RWPE2 (cell line): ENCODE measurements at regions not wholly inside any gene's neighbourhood (a gene's known extent, or its start where the extent isn't known, plus 50 kb on each side); places are given as distances from the start of the nearest gene placed in this dataset.
A peak's percentile ranks its signal among the peaks of the same experiment; 100 is the strongest.

Experiments used
- ATAC-seq: fragments of 200-7000 bp; cut with Tn5 transposase; 3 replicates; pipeline ENCODE4 v1.9.1; 2021; ENCODE audit warnings: low read depth
- DNase-seq: peaks from one replicate; pipeline ENCODE4 v3.0.0-alpha.2; 2020; ENCODE audit warnings: low spot score
- H3K27ac ChIP-seq: fragments of 450-650 bp; 2 replicates; pipeline ENCODE4 v1.5.1; 2017; ENCODE audit warnings: mild to moderate bottlenecking; ENCODE audit not compliant: poor library complexity, severe bottlenecking
- H3K27me3 ChIP-seq: fragments of 250-450 bp; sonication (Bioruptor Pico); 2 replicates; pipeline ENCODE4 v1.5.1; 2021; ENCODE audit warnings: mild to moderate bottlenecking, moderate library complexity; ENCODE audit not compliant: insufficient read depth, poor library complexity, severe bottlenecking
- H3K36me3 ChIP-seq: fragments of 250-450 bp; sonication (Bioruptor Pico); 2 replicates; pipeline ENCODE4 v1.5.1; 2020; ENCODE audit warnings: low read depth, mild to moderate bottlenecking, moderate library complexity
- H3K4me1 ChIP-seq: fragments of 250-450 bp; sonication (Bioruptor Pico); 2 replicates; pipeline ENCODE4 v1.5.1; 2021; ENCODE audit warnings: mild to moderate bottlenecking, moderate library complexity; ENCODE audit not compliant: insufficient read depth, poor library complexity, severe bottlenecking
- H3K4me3 ChIP-seq: fragments of 250-450 bp; sonication (Bioruptor Pico); 2 replicates; pipeline ENCODE4 v1.5.1; 2021; ENCODE audit warnings: mild to moderate bottlenecking, moderate library complexity; ENCODE audit not compliant: severe bottlenecking
- H3K9me3 ChIP-seq: fragments of 250-450 bp; sonication (Bioruptor Pico); 2 replicates; pipeline ENCODE4 v1.5.1; 2021; ENCODE audit warnings: mild to moderate bottlenecking, moderate library complexity; ENCODE audit not compliant: severe bottlenecking
- TF ChIP-seq, protein P1 (sequence below): fragments of 450-650 bp; IDR thresholded peaks from one replicate; pipeline ENCODE4 v1.5.1; 2017; ENCODE audit warnings: mild to moderate bottlenecking, moderate library complexity; ENCODE audit not compliant: poor library complexity, severe bottlenecking

DNA sequence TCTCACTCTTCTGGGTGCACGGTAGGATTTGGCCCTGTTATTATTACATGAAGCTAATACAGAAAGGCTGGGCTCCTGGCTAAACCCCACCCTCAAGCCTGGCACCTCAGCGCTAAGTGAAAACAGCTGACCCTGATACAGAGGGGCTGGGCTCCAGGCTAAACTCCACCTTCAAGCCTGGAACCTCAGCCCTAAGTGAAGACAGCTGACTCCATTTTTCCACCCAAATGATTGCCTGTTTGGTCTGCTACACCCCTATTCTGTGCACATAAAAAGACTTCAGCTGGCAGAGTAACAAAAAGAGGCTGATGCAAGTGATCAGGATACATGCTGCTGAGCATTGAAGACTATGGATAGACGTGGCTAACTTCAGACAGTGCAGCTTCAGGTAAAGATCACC, 148.4 kb upstream of the CLINT1 start:
- DNase-seq (no peak), ATAC-seq (no peak)
- Histone ChIP-seq H3K27me3 (no peaks in the 10 kb centered on the region), H3K4me3 (no peak overlapping the region), H3K27ac (no peak overlapping the region), H3K4me1 (no peaks in the 10 kb centered on the region), H3K36me3 (no peaks in the 10 kb centered on the region), H3K9me3 (no peaks in the 10 kb centered on the region)
- TF ChIP-seq, protein P1, sequence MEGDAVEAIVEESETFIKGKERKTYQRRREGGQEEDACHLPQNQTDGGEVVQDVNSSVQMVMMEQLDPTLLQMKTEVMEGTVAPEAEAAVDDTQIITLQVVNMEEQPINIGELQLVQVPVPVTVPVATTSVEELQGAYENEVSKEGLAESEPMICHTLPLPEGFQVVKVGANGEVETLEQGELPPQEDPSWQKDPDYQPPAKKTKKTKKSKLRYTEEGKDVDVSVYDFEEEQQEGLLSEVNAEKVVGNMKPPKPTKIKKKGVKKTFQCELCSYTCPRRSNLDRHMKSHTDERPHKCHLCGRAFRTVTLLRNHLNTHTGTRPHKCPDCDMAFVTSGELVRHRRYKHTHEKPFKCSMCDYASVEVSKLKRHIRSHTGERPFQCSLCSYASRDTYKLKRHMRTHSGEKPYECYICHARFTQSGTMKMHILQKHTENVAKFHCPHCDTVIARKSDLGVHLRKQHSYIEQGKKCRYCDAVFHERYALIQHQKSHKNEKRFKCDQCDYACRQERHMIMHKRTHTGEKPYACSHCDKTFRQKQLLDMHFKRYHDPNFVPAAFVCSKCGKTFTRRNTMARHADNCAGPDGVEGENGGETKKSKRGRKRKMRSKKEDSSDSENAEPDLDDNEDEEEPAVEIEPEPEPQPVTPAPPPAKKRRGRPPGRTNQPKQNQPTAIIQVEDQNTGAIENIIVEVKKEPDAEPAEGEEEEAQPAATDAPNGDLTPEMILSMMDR, result no peak

DNA sequence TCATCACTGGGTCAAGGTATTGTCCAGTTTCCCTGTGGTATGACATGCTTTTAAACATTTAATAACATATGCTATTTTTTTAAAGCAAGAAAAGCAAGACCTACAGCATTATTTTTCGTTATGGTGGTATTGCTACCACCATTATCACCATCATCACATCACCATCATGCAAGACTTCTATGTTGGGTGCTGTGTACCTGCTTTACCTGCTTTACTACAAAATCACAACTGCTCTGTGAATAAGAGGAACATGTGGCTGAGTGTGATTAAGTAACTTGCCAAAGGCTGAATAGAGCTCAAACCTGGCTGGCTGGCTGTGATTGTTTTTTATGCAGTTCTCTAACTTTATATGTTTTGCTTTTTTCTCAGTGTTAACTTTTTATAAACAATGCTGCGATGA, 140.8 kb upstream of the CLINT1 start:
- ATAC-seq, result no peak
- Histone ChIP-seq H3K4me1 (peaks cover 9% of the 10 kb centered on the region), H3K27me3 (no peaks in the 10 kb centered on the region), H3K4me3 (no peak overlapping the region), H3K9me3 (no peaks in the 10 kb centered on the region), H3K36me3 (no peaks in the 10 kb centered on the region), H3K27ac (no peak overlapping the region)
- TF ChIP-seq, protein P1, result no peak
- no peak for DNase-seq

DNA sequence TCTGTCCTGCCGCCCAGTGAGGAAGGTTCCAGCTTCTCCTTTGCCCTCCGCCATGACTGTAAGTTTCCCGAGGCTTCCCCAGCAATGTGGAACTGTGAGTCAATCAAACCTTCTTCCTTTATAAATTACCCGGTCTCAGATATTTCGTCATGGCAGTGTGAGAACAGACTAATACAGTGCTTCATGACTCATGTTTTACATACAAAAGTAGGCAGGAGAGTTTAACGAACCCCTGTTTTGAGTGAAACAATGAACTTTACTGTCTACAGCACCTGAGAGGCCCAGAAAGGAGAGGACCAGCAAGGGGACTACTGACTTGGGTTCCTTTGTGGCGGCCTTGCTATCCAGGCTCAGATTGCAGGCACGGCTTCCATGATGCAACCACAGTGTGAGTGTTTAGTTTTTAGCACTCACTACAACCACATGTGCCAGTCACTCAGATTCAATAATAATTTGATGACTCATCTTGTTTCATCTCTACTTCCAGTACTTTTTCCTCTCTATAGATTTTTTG, 139.1 kb upstream of the CLINT1 start:
- Histone ChIP-seq H3K4me1 (peaks cover 9% of the 10 kb centered on the region), H3K27me3 (no peaks in the 10 kb centered on the region), H3K4me3 (no peak overlapping the region), H3K36me3 (no peaks in the 10 kb centered on the region), H3K9me3 (no peaks in the 10 kb centered on the region), H3K27ac (peak overlapping the region; percentile 42)
- DNase-seq (no peak), ATAC-seq (peak; percentile 76)
- TF ChIP-seq, protein P1, result no peak

DNA sequence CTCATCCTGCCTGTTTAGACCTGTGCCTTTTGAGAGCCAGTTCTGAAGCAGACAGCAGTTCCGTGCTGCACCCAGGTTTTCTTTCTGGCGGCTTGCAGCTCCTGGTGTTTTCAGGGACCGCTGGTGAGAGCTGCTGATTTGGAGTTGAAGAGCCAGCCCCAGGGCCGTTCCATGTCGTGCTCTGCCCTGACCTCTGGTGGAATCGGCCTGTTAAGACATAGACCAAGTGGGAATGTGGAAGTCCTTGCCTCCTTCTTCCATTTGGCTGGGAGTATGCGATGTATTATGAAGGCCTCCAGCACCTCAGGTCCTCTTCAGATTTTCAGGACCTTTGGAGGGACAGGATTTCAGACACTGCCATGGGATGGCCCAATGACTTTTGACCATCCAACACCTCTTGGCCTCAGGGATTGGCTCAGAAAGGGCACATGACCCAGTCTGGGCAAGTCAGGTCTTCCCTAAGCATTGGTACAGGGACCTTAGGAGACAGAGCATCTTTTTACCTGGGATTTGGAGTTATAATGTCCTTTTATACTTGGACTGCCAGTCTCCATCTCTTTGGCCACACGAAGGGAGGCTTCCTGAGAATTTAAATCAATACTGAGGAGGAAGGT, 136.1 kb upstream of the CLINT1 start:
- DNase-seq, result no peak
- Histone ChIP-seq H3K4me3 (no peak overlapping the region), H3K36me3 (no peaks in the 10 kb centered on the region), H3K9me3 (no peaks in the 10 kb centered on the region), H3K27me3 (no peaks in the 10 kb centered on the region), H3K4me1 (peaks cover 9% of the 10 kb centered on the region), H3K27ac (no peak overlapping the region)
- TF ChIP-seq, protein P1, result peak; percentile 89
- peak; percentile 86 for ATAC-seq

DNA sequence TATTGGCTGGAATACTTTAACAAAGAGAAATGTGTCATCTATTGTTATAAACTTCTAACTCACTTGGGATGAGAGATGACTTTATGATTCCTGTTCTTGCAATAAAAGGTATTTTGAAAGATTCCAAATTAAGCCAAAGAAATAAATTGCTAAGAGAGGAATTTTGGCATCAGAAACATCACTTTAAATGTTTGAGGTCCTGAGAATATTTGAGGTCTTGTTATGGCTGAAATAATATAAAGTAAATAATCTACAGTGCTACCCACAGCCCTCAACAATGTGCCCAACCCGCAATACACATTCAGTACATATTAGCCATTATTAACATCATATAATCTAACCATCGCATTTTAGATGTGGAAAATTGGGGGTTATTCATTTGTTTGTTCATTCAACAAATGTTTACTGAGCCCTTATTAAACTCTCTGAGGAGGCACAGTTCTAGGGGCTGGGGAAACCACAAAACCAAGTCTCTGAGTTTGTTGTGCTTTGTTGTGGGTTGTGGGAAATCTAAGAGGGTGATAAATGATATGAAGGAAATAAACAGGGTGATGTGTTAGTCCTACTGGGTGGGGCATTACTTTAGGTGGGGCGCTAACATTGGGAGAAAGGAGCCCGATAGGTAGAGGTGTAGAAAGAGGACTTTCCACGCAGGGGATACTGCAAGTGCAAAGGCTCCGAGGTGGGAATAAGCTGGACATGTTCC, 135.2 kb upstream of the CLINT1 start:
- H3K27ac ChIP-seq, result no peak overlapping the region
- no peaks in the 10 kb centered on the region for H3K9me3 ChIP-seq
- TF ChIP-seq, protein P1, result no peak
- H3K4me3 ChIP-seq, result no peak overlapping the region
- DNase-seq (no peak), ATAC-seq (no peak)
- H3K36me3 ChIP-seq, result no peaks in the 10 kb centered on the region
- peaks cover 9% of the 10 kb centered on the region for H3K4me1 ChIP-seq
- no peaks in the 10 kb centered on the region for H3K27me3 ChIP-seq
